ENCODE measurements at regions not wholly inside any gene's neighbourhood (a gene's known extent, or its start where the extent isn't known, plus 50 kb on each side); places are given as distances from the start of the nearest gene placed in this dataset.

DNA sequence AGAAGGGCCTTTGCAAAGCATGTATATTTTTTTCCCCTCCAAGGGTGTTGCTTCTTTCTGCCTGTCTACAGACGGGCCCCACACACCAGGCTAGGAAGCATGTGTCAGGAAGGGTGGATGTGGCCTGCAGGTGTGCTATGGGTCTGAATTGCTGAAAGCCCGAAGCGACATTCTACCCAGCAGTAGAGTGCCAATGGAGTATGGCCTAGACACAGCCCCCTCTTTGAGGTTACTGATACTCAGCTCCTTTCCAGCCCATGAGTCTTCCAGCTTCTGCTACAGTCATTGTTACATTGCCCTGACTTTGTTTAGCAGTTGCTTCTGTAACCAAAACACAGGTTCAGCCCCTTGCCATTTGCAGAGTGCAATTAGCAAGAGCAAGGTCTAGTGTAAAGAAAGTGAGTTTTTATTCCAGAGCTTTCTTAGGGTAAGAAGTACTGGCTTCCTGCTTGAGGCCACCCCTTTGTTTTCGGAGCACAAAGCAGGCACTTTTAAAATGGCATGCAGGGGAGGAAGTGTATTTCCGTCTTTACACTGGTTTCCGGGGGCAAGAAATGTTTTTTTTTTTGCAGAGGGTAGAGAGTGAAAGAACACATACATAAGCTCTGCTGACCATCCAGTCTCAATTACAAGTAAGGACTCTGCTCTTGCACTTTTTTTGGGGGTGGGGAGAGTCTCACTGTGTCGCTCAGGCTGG lies 428.0 kb upstream of the AMELY start:
- WGBS, result 94% methylated on average over 2 of the region's 7 CpGs
- Histone ChIP-seq H3K4ac (ENCODE audit: low read depth in 1 of 2, low read length in 2 of 2) (no peak overlapping the region), H3K4me2 (ENCODE audit: low read length, poor library complexity, severe bottlenecking) (no peak overlapping the region), H3K36me3 (ENCODE audit: control insufficient read depth in 1 of 2, insufficient read depth in 2 of 2, low read depth in 1 of 2, low read length in 2 of 2) (peaks cover 0 to 3% of the 10 kb centered on the region in 2 experiments), H3K27ac (ENCODE audit: low read length, poor library complexity, severe bottlenecking) (no peak overlapping the region), H2BK120ac (ENCODE audit: low read depth, low read length) (no peak overlapping the region), H3K4me1 (ENCODE audit: control insufficient read depth, insufficient read depth, low read depth, low read length) (no peaks in the 10 kb centered on the region), H3K9me3 (ENCODE audit: control insufficient read depth, low read length) (no peaks in the 10 kb centered on the region), H3K18ac (ENCODE audit: low read depth in 1 of 2, low read length in 2 of 2) (no peak overlapping the region), H2AK5ac (ENCODE audit: low read length, severe bottlenecking) (no peak overlapping the region), H2BK12ac (ENCODE audit: low read length in 2 of 2) (no peak overlapping the region), H2BK15ac (ENCODE audit: low read depth, poor library complexity, severe bottlenecking) (no peak overlapping the region), H3K4me3 (ENCODE audit: insufficient read depth in 1 of 2, low read depth in 1 of 2, low read length in 2 of 2) (no peak overlapping the region), H3K14ac (ENCODE audit: low read length in 2 of 2) (no peak overlapping the region), H2AFZ (ENCODE audit: low read depth, low read length) (no peak overlapping the region), H3K79me1 (replicated peaks; ENCODE audit: low read length, poor library complexity, severe bottlenecking) (peaks cover 3% of the 10 kb centered on the region), H4K8ac (ENCODE audit: low read length) (no peak overlapping the region), H3K23ac (ENCODE audit: low read length in 2 of 2) (no peak overlapping the region), H3K9ac (ENCODE audit: low read length) (no peak overlapping the region), H2BK5ac (ENCODE audit: low read depth, low read length, poor library complexity, severe bottlenecking) (no peak overlapping the region), H4K91ac (ENCODE audit: low read length) (no peak overlapping the region), H3K27me3 (ENCODE audit: control insufficient read depth in 1 of 2, insufficient read depth in 1 of 2, low read length in 2 of 2) (no peaks in the 10 kb centered on the region)
- DNase-seq, result no peak

DNA sequence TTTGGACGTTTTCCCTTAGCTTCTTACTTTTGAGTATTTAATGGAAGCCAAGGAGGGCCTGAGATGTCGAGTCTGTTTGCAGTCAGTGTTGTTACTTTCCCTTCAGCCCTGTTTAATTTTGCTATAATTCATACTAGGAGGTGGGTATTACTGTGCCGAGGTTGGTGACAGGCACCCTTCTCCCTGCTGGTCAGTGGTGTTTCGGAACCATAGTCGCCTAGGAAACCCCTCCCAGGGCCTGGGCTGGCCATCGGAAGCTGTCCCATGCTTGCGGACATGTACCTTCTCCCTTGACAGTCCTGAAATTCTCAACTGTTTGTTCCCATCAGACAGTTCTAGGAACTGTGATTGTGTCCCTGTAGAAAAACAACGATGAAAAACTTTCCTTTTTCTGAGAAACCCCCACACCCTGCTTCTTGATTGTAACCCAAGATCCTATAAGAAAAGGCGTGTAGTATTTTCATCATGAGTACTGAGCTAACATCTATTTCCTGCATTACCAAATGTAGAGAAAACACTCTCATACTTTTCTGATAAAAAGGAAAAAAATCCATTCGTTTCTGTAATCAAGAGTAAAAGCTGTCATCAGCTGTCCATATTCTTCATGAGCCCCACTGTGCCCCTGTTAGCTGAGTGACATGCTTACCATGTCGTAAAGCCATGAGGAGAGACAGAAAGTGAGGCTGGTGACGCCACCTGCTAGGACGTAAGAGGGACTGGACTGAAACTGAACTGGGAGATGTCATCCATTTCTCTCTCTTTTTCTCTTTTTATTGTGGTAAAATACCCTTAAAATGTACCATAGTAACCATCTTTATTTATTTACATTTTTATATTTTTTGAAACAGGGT lies 424.7 kb upstream of the AMELY start:
- H2BK120ac ChIP-seq (ENCODE audit: low read depth, low read length), result no peak overlapping the region
- no peak overlapping the region for H3K27ac ChIP-seq (ENCODE audit: low read length, poor library complexity, severe bottlenecking)
- H4K91ac ChIP-seq (ENCODE audit: low read length), result no peak overlapping the region
- H2BK15ac ChIP-seq (ENCODE audit: low read depth, poor library complexity, severe bottlenecking), result no peak overlapping the region
- no peak overlapping the region for H2BK12ac ChIP-seq (ENCODE audit: low read length in 2 of 2)
- no peak for DNase-seq
- H3K36me3 ChIP-seq (ENCODE audit: control insufficient read depth in 1 of 2, insufficient read depth in 2 of 2, low read depth in 1 of 2, low read length in 2 of 2), result peaks cover 0 to 7% of the 10 kb centered on the region in 2 experiments
- no peaks in the 10 kb centered on the region for H3K9me3 ChIP-seq (ENCODE audit: control insufficient read depth, low read length)
- WGBS, result 97% methylated on average over 8 of the region's 13 CpGs
- no peak overlapping the region for H2AK5ac ChIP-seq (ENCODE audit: low read length, severe bottlenecking)
- no peak overlapping the region for H3K14ac ChIP-seq (ENCODE audit: low read length in 2 of 2)
- H3K79me1 ChIP-seq (replicated peaks; ENCODE audit: low read length, poor library complexity, severe bottlenecking), result peaks cover 3% of the 10 kb centered on the region
- H3K27me3 ChIP-seq (ENCODE audit: control insufficient read depth in 1 of 2, insufficient read depth in 1 of 2, low read length in 2 of 2), result no peaks in the 10 kb centered on the region
- H3K4me2 ChIP-seq (ENCODE audit: low read length, poor library complexity, severe bottlenecking), result no peak overlapping the region
- no peaks in the 10 kb centered on the region for H3K4me1 ChIP-seq (ENCODE audit: control insufficient read depth, insufficient read depth, low read depth, low read length)
- no peak overlapping the region for H3K4ac ChIP-seq (ENCODE audit: low read depth in 1 of 2, low read length in 2 of 2)
- H3K23ac ChIP-seq (ENCODE audit: low read length in 2 of 2), result no peak overlapping the region
- H2BK5ac ChIP-seq (ENCODE audit: low read depth, low read length, poor library complexity, severe bottlenecking), result no peak overlapping the region
- H3K9ac ChIP-seq (ENCODE audit: low read length), result no peak overlapping the region
- no peak overlapping the region for H2AFZ ChIP-seq (ENCODE audit: low read depth, low read length)
- H3K4me3 ChIP-seq (ENCODE audit: insufficient read depth in 1 of 2, low read depth in 1 of 2, low read length in 2 of 2), result no peak overlapping the region
- H3K18ac ChIP-seq (ENCODE audit: low read depth in 1 of 2, low read length in 2 of 2), result no peak overlapping the region
- no peak overlapping the region for H4K8ac ChIP-seq (ENCODE audit: low read length)

DNA sequence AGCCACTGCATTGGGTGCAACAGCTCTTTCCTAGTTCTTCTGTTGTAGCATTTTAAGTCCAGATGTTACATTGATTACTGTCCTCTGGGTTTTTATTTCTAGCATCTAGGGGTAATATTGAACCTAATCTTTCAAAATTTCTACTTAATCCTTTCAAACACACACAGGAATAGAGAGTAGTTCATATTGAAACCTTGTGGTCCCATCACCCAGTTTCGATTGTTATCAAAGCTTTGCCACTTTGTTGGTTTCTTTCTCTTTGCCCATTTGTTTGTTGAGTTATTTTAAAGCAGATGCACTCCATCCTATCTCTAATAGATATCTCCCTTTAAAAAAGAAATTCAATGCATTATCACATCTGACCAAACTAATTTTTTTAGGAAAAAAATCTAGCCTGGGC lies 422.9 kb upstream of the AMELY start:
- Histone ChIP-seq H3K9me3 (ENCODE audit: control insufficient read depth, low read length) (no peaks in the 10 kb centered on the region), H4K91ac (ENCODE audit: low read length) (no peak overlapping the region), H3K79me1 (replicated peaks; ENCODE audit: low read length, poor library complexity, severe bottlenecking) (peaks cover 3% of the 10 kb centered on the region), H3K27me3 (ENCODE audit: control insufficient read depth in 1 of 2, insufficient read depth in 1 of 2, low read length in 2 of 2) (no peaks in the 10 kb centered on the region), H2BK15ac (ENCODE audit: low read depth, poor library complexity, severe bottlenecking) (no peak overlapping the region), H3K4me2 (ENCODE audit: low read length, poor library complexity, severe bottlenecking) (no peak overlapping the region), H3K27ac (ENCODE audit: low read length, poor library complexity, severe bottlenecking) (no peak overlapping the region), H3K4me1 (ENCODE audit: control insufficient read depth, insufficient read depth, low read depth, low read length) (no peaks in the 10 kb centered on the region), H4K8ac (ENCODE audit: low read length) (no peak overlapping the region), H3K9ac (ENCODE audit: low read length) (no peak overlapping the region), H2BK5ac (ENCODE audit: low read depth, low read length, poor library complexity, severe bottlenecking) (no peak overlapping the region), H3K23ac (ENCODE audit: low read length in 2 of 2) (no peak overlapping the region), H2AK5ac (ENCODE audit: low read length, severe bottlenecking) (no peak overlapping the region), H2BK120ac (ENCODE audit: low read depth, low read length) (no peak overlapping the region), H2AFZ (ENCODE audit: low read depth, low read length) (no peak overlapping the region), H3K36me3 (ENCODE audit: control insufficient read depth in 1 of 2, insufficient read depth in 2 of 2, low read depth in 1 of 2, low read length in 2 of 2) (peaks cover 0 to 6% of the 10 kb centered on the region in 2 experiments), H2BK12ac (ENCODE audit: low read length in 2 of 2) (no peak overlapping the region), H3K14ac (ENCODE audit: low read length in 2 of 2) (no peak overlapping the region), H3K4ac (ENCODE audit: low read depth in 1 of 2, low read length in 2 of 2) (no peak overlapping the region), H3K18ac (ENCODE audit: low read depth in 1 of 2, low read length in 2 of 2) (no peak overlapping the region), H3K4me3 (ENCODE audit: insufficient read depth in 1 of 2, low read depth in 1 of 2, low read length in 2 of 2) (no peak overlapping the region)
- WGBS, result 100% methylated on average over 1 of the region's 1 CpG
- DNase-seq, result no peak
